HG03095 (cell line): ENCODE measurements at regions not wholly inside any gene's neighbourhood (a gene's known extent, or its start where the extent isn't known, plus 50 kb on each side); places are given as distances from the start of the nearest gene placed in this dataset.

ENCODE experiments used
- ATAC-seq: cut with Tn5 transposase; IDR thresholded peaks from one replicate; pipeline ENCODE4 v1.9.1; 2021; ENCODE audit warnings: moderate library complexity; ENCODE audit not compliant: unreplicated experiment

DNA sequence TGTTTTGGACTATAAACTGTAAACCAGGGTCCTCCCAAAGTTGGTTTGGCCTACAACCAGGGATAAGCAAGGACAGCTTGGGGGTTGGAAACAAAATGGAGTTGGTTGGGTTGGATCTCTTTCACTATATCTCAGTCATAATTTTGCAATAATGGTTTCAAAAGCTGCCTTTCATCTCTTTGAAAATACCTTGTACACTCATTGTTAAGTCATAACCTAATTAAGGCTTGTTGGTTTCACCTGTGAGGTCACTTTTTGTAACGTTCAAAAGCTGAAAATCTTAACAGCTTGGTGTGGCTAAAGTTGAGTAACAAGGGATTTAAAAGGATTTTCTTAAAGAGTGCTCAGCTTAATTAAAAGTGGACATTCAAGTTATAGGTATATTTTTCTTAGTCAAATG is 476.1 kb downstream of the IPMK start:
- ATAC-seq = no peak

- no peak for ATAC-seq
Observed at GRCh38 chr10:57790703-57791102, 477.0 kb downstream of the IPMK start.

DNA sequence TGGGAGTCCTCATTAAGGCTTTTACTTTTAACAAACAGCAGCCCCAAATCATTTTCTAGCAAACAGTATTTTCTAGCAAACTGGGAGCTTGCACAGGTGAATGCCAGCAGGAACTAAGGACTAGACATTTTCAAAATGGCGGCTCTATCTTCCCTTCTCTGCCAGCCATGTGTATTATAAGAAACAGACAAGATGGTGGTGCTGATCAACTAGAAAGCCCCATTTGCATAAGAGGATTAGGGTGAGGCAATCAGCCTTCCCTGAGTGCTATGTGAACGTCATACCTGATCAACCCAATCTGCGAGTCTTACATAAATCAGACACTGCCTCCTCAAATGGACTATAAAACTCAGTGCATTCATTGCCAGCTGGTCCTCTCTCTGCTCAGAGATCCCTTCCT is 479.6 kb downstream of the IPMK start:
- no peak for ATAC-seq

DNA sequence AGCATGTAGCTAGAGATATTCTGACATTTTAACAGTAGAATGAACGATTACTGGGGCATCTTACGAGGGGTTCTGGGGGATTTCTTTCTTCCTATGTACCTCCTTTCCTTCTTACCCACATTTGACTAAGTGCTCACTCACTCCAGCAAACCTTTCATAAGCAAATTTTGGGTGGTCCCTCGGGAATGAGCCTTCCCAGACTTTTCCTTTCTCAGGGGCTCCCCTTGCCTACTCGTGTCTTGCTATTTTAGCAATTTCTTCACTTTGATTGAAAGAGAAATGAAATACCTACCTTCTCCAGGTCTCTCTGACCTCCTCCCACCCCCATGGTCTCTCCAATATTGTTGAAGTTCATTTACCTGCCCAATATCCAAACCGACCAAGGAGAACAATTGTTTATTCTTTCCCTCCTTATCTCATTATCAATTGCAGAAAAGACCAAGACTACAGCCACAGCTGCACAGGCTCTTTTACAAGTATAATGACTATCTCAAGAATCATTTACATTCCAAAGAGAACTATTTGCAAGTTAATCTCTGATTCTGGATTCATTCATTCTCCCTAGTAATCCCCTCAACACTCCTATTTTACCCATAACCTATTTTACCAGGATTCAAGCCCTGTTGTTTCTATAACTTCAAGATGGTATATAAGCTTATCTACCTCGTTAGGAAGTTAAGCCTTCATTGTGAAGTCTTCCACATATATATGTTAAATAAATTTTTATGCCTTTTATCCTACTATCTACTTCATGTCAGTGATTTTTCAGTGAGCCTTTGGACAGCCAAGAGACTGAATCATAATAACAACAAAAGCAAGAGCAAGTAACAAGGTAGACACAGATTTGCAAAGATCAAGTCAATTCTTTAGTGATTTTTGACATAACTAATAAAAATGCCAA is 480.6 kb downstream of the IPMK start:
- ATAC-seq = no peak

- ATAC-seq = no peak
Observed at GRCh38 chr10:57786331-57786730, 481.4 kb downstream of the IPMK start.

- no peak for ATAC-seq
Observed at GRCh38 chr10:57785546-57785945, 482.1 kb downstream of the IPMK start.

DNA sequence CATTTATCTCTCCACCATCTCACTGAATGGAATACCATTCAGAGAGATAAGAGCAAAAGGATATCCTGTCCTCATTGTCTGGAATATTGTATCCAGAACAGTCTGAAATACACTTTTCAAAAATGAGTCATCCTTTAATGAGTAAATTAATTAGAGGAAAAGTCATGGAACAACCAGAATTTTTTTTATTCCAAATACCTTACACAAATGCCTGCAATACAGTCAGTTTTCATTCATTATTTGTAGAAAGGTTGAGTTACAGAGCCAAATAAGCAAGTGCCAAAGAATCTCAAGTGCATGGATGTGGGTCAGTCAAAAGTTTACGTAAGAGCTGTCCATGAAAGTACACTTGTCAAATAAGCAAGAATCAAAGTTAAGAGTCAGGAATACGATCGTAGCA is 482.6 kb downstream of the IPMK start:
- ATAC-seq = no peak

DNA sequence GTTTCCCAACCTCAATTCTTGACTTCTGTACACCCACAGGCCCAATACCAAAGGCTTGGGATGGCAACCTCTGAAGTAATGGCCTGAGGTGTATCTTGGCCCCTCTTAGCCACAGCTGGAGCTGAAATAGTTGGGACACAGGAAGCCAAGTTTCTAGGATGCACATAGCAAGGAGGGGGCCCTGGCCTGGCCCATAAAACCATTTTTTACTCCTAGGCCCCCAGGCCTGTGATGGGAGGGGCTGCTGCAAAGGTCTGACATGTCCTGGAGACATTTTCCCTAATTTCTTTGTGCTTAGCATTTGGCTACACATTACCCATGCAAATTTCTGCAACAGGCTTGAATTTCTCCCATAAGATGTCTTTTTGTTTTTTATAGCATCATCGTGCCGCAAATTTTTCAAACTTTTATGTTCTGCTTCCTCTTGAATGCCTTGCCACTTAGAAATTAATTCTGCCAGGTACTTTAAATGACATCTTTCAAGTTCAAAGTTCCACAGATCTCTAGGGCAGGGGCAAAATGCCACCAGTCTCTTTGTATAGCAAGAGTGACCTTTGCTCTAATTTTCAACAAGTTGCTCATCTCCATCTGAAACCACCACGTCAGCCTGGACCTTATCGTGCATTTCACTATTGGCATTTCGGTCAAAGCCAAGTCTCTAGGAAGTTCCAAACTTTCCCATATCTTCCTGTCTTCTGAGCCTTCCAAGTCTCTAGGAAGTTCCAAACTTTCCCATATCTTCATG is 490.8 kb downstream of the IPMK start:
- no peak for ATAC-seq

GRCh38 chr10:57775250-57775649 is 492.4 kb downstream of the IPMK start:
- ATAC-seq = no peak

- ATAC-seq = no peak
Observed at GRCh38 chr10:57769298-57769697, 498.4 kb downstream of the IPMK start.

DNA sequence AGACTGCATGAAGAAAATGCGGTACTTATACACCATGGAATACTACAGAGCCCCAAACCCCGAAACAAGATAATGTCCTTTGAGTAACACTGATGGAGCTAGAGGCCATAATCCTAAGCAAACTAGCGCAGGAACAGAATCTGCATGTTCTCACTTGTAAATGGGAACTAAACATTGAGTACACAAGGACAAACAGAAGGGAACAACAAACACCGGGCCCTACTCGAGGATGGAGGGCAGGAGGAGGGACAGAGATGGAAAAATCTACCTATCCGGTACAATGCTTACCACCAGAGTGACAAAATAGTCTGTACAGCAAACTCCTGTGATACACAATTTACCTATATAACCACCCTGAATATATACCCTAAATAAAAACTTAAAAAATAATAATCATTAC is 507.9 kb downstream of the IPMK start:
- ATAC-seq = no peak

- no peak for ATAC-seq
Observed at GRCh38 chr10:57754803-57755202, 512.9 kb downstream of the IPMK start.

DNA sequence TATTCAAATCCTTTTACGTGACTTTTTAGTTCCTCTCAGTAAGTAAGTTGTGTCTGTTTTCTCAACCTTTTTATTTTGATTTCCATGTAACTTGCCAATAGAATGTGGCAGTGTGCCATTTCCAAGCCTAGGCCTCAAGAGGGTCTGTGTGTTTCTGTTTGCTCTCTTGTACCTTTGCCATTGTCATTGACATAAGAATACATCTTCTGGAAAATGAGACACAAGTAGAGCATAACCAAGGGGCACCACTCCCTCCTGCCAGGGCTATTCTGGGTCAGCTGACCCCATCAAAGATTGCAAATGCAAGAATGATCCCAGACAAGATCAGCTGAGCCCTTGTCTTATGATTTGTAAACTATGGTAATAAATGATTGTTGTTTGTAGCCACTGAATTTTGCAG is 524.0 kb downstream of the IPMK start:
- no peak for ATAC-seq

DNA sequence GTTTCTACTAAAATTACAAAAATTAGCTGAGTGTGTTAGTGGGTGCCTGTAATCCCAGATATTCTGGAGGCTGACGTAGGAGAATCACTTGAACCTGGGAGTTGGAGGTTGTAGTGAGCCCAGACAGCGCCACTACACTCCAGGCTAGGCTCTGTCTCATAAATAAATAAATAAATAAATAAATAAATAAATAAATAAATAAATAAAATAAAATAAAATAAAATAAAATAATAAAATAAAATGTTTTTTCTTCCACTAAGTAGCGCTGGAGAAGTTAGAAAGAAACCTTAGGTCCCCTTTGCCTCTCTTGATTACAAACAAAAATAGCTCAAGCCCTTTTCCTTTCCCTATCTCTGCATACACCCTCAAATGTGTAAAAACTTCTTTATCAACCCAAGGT is 525.9 kb downstream of the IPMK start:
- ATAC-seq = no peak

GRCh38 chr10:57723305-57723704 is 544.4 kb downstream of the IPMK start:
- no peak for ATAC-seq

- no peak for ATAC-seq
Observed at GRCh38 chr10:57716884-57717283, 550.8 kb downstream of the IPMK start.

DNA sequence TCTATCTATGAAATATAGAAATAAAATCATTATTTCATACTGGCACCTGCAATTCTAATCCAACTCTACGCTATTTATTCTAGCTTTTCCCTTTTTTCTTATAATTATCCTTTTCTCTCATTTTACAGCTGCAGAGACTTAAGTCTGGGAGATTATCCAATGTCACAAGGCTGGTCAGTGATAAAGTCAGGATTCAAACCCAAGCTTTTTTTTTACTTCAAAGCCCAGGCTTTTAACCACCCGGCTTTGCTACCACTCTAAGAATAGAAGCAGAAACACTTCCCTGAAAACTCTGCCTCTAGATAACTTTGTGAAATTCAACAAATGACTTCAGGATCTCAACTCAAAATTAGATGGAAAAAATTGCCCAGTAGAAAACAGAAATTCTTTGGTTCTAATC is 552.5 kb downstream of the IPMK start:
- no peak for ATAC-seq

DNA sequence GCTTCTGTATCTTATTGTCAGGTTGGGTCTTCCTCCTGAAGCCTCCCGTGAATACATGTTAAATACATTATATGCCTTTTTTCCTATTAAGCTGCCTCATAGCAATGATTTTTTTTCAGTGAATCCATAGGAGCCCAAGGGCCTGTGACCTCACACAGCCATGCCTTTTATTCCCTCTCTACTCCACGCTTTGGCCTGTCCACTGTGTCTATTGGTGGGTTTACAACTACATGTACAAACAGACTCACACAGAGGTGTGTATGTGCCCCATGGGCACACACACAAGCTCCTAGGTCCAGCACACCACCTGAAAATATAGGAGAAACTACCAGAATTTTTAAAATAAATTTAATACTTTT is 560.4 kb downstream of the IPMK start:
- ATAC-seq = no peak

DNA sequence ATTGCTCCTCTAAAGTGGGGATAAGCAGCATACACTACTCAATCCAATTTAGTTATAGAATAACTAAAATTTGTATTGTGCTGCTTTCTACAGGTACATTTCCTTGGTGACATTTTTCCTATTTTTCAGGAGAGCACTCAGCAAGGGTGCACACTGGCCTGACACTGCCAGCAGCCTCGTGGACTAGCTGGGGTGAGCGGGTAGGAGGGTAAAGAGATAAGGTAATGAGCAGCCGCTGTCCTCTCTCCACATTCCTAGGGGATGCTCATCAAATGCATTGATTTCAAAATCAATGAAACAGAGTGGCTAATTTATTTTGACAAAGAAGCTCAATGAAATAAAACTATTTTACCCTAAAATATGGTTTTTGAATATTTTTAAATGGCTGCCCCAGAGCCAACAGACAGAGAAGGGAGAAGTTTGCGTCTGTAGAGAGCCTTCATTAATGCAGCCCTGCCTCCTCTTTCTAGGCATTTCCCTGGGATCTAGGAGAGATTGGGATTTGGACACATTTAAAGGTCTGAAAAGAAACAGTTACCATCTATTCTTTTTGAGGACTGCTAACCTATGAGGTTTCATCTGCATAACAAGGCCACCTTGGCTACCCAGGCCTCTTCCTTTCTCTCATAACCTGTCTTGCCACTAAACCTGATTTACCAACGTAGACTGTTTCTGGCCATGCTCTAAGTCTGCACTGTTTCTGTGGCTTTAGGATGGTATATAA is 561.0 kb downstream of the IPMK start:
- no peak for ATAC-seq

- ATAC-seq = no peak
Observed at GRCh38 chr10:57706016-57706415, 561.7 kb downstream of the IPMK start.

DNA sequence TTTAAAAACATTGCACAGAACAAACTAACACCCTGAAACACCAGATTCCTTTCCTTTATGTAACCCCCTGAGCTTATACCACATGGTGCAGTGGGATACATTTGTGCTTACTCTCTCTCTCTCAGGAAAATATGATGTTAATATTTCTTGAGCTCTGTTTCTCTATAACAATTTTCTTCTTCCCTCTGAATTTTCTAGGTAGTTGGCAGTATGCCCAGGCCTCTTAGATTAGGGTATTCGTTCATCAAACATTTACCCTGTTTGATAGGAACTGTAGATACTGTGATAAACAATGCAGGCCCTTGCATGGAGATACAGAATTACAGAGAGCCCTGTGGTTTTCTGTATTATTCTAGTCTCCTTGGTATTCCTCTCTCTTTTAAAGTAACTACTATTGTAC is 567.8 kb downstream of the IPMK start:
- ATAC-seq = no peak

GRCh38 chr10:57696641-57697040 is 571.1 kb downstream of the IPMK start:
- ATAC-seq = no peak
